Ramos (cell line): ENCODE measurements at regions not wholly inside any gene's neighbourhood (a gene's known extent, or its start where the extent isn't known, plus 50 kb on each side); places are given as distances from the start of the nearest gene placed in this dataset.

ENCODE experiments used
- in situ Hi-C: fragments of 300-500 bp; cut with MboI; formaldehyde crosslinking; loops from one replicate; pipeline ENCODE4 v1.14.3; 2022; ENCODE audit warnings: low sequenced_read_pairs; ENCODE audit not compliant: unreplicated experiment

DNA sequence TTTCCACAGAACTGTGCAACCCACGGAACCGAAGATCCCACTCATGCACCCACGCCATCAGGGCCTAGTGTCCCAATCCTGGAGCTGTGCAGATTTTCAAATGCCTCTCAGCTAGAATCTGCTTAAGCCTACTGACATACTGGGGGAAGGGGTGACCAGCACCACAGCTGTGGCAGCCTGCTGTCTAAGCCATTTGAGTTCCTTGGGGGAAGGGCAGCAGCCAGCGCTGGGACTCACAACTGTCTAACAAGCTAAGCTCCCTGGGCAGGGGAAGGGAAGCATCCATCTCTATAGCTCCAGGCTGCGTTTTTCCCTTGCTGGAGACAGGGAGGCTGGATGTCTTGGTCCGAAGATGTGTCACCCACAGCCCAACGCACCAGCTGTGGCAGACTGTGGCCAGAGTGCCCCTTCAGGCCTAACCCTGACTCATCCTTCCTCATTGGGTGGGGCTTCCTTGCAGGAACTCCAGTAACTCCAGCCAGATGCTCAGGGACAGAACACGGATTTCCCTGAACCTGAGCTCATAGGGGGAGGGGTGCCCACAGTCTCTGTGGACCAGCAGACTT lies 194.8 kb downstream of the CHRDL1 start:
- in situ Hi-C loops: no loop called here

DNA sequence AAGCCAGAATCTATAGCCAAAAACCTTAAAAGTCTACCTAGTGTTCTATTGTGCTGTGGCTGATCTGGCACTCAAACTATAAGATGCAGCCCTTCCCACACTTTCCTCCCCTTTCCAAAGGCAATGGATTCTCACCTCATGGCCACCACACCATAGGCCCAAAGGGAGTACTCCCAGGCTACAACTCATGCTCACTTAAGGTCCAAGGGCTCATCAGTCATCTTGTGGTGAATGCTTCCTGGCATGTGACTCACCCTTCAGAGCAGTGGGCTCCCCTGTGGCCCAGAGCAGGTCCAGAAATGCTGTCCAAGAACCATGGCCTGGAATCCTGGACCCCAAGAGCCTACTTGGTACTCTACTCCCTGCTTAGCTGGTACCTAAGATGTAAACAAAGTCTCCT lies 181.0 kb downstream of the CHRDL1 start:
- in situ Hi-C loops: no loop called here
